ENCODE measurements at regions not wholly inside any gene's neighbourhood (a gene's known extent, or its start where the extent isn't known, plus 50 kb on each side); places are given as distances from the start of the nearest gene placed in this dataset.
"Not testable (repeated sequence)": the region's sequence is repeated elsewhere in the genome, so short reads cannot be mapped to it uniquely, and the experiment has no call there.

DNA sequence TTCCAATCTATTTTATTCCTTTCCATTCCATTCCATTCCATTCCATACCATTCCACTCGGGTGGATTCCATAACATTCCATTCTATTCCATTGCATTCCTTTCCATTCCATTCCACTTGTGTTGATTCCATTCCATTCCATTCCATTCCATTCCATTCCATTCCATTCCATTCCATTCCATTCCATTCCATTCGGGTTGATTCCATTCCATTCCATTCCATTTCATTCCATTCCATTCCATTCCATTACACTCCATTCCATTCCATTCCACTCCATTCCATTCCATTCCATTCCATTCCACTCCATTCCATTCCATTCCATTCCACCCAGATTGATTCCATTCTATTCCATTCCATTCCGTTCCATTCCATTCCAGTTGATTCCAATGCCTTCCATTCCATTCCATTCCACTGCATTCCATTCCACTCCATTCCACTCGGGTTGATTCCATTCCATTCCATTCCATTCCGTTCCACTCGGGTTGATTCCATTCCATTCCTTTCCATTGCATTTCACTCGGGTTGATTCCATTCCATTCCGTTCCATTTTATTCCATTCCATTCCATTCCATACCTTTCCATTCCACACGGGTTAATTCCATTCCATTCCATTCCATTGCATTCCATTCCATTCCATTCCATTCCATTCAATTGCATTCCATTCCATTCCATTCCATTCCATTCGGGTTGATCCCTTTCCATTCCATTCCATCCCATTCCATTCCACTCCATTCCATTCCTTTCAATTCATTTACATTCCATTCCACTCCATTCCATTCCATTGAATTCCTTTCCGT is 168.4 kb downstream of the CWH43 start:
- DNase-seq (ENCODE audit: low spot score): peak; percentile 83

DNA sequence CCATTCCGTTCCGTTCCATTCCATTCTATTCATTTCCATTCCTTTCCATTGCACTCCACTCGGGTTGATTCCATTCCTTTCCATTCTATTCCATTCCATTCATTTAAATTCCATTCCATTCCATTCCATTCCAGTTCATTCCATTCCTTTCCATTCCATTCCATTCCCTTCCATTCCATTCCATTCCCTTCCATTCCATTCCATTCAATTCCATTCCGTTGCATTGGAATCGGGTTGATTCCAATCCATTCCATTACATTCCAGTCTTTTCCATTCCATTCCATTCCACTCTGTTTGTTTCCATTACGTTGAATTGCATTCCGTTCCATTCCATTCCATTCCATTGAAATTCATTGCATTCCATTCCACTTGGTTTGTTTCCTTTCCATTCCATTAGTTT is 169.2 kb downstream of the CWH43 start:
- not testable (repeated sequence) for DNase-seq (ENCODE audit: low spot score)

DNA sequence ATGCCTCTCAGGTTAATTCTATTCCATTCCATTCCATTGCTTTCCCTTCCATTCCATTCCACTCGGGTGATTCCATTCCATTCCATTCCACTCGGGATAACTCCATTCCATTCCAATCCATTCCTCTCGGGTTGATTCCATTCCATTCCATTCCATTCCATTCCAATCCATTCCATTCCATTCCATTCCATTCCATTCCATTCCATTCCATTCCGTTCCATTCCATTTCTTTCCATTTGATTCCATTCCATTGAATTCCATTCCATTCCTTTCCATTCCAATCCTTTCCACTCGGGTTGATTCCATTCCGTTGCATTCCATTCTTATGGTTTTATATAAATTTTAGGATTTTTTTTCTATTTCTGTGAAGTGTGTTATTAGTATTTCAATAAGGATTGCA is 170.2 kb downstream of the CWH43 start:
- DNase-seq (ENCODE audit: low spot score): not testable (repeated sequence)

DNA sequence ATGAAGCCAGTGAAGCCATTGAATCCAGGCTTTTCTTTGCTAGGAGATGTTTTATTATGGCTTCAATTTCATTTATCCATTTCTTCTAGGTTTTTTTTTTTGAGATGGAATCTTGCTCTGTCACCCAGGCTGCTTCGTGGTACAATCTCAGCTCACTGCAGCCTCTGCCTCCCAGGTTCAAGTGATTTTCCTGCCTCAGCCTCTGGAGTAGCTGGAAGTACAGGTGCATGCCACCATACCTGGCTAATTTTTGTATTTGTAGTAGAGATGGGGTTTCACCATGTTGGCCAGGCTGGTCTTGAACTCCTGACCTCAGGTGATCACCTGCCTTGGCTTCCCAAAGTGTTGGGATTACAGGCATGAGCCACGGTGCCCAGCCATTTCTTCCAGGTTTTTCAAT is 171.6 kb downstream of the CWH43 start:
- not testable (repeated sequence) for DNase-seq (ENCODE audit: low spot score)

DNA sequence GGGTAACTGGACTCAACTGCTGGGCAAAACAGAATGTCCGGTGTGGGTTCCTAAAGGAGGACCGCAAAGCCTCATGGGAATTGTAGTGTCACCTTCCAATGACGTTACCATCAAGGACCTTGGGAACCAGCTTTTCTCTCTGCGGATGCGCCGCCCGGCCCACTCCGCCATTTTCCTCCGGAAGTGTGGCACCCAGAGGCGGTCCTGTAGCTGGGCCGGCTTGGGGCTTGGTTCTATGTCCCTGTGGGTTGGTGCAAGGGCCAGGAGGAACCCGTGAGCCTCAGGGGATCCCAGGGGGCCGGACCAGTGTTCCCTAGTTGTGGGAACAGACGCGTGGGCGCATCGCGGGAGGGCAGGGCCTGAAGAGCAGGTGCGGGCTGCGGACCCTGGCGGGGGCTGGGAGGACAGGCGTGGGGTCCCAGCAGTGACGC is 175.1 kb downstream of the CWH43 start:
- DNase-seq (ENCODE audit: low spot score): not testable (repeated sequence)

DNA sequence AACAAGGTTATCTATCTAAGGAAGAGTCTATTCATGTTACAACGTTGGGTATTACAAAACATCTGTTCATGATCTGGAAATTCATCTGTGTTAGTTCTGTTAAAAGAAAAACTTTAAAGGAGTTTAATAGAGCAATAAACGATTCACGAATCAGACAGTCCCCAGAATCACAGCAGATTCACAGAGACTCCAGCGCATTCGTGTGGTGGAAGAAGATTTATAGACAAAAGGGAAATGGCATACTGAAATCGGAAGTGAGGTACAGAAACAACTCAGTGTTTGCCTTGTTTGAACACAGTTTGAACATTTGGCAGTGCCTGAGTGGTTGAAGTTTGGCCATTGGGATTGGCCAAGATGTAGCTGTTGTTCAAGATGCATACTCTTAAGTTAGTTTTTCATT is 178.8 kb downstream of the CWH43 start:
- not testable (repeated sequence) for DNase-seq (ENCODE audit: low spot score)

DNA sequence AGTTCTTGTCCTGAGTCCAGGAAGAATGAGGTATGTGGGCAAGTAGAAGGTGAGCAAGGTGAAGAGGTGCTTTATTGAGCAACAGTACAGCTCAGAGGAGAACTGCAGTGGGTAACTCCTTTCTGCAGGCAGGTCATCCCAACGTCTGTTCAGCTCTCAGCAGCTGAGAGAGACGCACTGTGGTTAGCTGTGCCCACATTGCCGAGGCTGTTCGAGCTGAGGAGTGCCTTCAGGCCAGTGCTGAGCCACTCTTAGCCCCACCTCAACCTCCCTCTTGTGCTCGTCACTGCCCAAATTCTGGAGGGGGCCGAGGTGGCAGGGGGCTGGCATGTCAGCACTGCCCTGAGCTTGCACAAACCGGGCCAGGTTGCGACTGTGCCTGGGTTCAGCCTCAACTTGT is 191.8 kb downstream of the CWH43 start:
- DNase-seq (ENCODE audit: low spot score): not testable (repeated sequence)

DNA sequence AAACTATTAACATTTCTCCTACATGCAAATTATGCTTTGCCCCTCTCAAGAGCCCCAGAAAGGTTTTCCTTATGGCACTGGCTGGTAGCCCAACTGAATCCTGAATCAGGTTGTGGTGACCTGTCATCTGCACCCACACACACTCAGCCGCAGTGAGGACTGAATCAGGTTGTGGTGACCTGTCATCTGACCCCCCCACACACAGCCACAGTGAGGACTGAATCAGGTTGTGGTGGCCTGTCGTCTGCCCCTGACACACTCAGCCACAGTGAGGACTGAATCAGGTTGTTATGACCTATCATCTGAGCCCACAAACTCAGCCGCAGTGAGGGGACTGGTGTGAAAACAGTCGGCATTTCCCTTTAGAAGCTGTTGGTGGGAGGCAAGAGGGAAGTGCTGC is 195.0 kb downstream of the CWH43 start:
- DNase-seq (ENCODE audit: low spot score): not testable (repeated sequence)

DNA sequence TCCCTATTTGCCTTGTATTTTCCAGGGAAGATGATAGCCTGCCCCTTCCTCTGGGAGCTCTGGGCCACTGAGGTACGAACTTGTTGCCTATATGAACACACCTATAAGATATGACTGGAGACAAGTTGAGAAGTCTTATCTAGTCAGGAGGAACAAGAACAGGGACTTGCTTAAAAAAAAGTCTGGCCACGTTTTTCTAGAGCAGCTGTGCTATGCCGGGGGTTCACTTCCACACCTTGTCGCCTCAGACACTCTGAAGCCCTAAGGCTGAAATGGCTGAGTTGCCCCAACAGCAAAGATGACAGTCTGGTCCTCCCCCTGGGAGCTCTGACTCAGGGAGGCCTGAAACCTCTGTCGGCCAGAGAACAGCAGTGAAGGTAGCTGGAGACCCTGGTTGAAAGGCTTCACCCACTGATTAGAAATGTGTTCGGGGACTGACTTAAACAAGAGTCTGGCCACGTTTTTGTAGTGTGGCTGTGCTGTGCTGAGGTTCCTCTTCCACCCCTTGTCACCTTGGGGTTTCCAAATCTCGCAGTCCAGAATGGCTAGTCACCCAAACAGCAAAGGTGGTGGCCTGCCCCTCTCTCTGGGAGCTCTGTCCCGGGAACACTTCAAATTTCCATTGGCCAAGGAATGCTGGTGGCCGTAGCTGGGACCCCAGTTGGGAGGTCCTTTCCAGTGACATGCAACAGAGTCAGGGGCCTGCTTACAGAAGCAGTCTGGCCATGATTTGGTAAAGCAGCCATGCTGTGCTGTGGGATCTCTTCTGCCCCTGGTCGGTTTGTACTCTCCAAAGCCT is 225.5 kb downstream of the CWH43 start:
- DNase-seq (ENCODE audit: low spot score): not testable (repeated sequence)

DNA sequence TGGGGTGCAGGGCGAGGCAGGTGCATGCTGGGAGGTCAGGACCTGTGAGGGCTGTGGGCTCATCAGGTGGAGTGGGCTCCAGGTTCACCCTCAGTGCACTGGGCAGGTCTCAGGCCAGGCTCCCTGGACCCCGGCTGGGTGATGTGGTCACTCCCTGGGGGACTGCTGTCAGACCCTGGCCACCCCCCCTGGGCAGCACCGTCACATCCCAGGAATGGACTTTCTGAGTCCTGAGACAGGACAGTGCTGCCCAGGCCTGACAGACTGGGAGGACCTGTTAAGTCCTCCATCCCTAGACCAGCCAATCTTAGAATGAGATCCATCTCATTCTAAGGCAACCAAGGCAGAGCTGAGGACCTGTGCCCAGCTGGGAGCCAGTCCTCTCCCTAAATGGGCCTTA is 227.2 kb downstream of the CWH43 start:
- not testable (repeated sequence) for DNase-seq (ENCODE audit: low spot score)

DNA sequence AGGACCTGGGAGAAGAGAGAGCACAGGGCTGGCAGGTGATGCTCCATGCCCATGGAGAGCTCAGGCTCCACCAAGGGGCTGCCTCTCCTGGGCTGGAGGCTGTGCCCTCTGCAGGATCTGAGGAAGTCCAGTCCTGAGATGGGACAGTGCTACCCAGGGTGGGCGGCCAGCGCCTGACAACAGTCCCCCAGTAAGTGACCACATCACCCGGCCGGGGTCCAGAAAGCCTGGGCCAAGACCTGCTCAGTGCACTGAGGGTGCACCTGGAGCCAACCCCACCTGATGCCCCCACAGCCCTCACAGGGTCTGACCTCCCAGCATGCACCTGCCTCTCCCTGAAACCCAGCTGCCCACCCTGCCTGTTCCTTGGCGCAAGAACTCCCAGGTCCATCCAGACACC is 227.7 kb downstream of the CWH43 start:
- DNase-seq (ENCODE audit: low spot score): not testable (repeated sequence)

DNA sequence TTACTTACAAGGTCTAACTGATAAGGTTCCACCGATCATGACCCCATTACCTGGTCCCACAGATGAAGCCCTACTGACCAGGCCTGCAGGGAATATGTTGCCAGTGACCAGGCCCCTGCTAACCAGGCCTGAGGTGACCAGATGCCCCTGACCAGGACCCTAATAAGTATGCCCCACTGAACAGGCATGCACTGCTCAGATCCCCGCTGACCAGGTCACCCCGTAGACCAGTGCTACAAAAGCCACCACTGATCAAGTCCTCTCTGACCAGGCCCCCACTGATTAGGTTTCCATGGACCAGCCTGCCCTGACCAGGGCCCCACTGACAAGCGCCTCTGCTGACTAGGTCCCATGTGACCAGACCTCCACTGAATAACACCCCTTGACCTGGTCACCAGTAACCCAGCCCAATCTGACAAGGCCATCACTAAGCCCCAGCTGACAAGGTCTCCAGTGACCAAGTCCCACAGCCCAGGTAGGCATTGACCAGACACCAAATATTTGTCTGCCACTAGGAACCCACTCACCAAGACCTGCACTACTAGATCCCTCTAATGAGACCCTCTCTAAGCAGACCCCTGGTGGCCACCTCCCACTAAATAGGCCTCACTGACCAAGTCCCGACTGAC is 228.5 kb downstream of the CWH43 start:
- not testable (repeated sequence) for DNase-seq (ENCODE audit: low spot score)

DNA sequence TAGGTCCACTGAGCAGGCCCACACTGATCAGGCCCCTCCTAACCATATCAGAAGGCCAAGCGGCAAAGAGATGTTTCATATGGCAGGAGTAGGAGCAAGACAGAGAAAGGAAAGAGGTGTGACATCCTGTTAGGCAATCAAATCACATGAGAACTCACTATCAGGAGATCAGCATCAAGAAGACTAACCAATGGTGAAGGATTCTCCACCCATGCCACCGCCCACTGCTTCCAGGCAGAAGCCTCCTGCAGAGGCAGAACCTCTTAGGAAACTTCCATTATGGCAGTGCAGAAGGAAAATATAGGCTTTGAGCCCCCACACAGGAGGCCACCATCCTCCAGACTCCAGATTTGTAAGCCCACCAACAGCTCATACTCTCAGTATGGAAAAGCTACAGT is 229.0 kb downstream of the CWH43 start:
- not testable (repeated sequence) for DNase-seq (ENCODE audit: low spot score)

DNA sequence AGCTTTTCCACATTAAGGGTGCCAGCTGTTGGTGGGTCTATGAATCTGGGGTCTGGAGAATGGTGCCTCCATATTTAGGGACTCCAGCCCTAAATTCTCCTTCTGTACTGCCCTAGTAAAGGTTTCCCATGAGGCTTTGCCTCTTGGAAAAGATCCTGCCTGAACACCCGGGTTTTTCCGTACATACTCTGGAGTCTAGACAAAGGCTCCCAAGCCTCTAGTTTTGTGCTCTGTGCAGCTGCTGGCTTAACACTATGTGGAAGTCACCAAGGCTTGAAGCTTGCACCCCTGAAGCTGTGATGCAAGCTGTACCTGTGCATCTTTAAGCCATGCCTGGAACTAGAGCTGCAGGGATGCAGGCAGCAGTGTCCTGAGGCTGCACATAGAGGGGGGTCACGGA is 230.5 kb downstream of the CWH43 start:
- not testable (repeated sequence) for DNase-seq (ENCODE audit: low spot score)

DNA sequence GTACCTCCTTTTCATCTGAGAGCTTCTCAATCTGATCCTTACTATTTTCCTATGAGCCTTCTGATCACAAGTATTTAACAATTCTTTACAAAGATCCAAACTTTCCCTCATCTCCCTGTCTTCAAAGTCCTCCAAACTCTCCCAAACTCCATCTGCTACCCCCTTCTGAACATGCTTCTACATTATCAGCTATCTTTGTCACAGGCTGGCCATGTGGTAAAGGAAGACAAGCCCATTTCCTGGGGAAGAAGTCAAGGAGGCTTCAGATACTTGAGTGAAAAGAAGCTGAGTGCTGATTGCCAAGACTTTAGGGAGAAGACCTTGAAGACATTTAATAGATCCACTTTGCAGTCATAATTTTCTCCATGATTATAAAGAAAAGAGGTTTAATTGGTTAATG is 231.4 kb downstream of the CWH43 start:
- DNase-seq (ENCODE audit: low spot score): no peak

DNA sequence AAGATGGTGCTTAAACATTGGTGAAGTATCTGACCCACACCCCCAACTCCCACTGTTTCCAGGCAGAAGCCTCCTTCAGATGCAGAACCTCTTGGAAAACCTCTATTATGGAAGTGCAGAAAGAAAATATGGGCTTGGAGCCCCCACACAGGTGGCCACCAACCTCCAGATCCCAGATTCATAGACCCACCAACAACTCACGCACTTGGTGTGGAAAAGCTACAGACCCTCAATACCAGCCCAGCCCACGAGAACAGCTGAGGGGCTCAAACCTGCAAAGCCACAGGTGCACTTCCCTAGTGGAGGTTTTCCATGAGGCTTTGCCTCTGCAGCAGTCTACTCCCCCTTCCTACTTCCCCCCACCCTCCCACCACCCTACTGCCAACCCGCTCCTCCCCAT is 232.0 kb downstream of the CWH43 start:
- DNase-seq (ENCODE audit: low spot score): not testable (repeated sequence)

DNA sequence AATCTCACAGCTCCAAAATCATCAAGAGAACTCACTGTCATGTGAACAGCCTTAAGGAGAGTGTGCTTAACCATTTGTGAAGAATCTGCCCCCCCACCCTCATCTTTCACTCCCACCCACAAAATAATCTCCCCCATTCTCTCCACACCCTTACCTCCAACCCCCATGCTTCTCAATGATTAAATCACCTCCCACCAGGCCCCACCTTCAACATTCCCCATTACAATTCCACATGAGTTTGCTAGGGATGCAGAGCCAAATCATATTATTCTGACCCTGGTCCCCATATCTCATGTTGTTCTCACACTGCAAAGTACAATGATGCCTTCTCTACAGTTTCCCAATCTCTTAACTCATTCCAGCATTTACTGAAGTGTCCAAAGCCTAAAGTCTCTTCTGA is 232.9 kb downstream of the CWH43 start:
- DNase-seq (ENCODE audit: low spot score): not testable (repeated sequence)

DNA sequence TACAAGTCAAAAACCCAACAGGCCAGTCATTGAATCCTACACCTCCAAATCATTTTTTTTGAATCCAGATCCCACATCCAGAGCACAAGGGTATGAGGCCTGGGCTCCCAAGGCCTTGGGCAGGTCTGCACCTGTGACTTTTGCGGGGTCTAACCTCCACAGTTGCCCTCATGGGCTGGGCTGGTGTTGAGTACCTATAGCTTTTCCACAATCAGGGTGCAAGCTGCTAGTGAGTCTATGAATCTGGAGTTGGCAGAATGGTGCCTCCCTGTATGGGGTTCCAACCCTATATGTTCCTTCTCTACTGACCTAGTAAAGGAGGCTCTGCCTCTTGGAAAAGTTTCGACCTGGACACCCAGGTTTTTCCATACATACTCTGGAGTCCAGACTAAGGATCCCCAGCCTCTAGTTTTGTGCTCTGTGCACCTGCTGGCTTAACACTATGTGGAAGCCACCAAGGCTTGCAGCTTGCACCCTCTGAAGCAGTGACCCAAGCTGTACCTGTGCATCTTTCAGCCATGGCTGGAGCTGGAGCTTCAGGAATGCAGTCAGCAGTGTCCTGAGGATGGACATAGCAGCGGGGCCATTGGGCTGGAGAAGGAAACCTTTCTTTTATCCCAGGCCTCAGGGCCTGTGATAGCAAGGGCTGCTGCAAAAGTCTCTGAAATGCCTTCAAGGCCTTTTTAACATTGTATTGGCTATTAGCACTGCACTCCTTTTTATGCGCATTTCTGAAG is 233.6 kb downstream of the CWH43 start:
- DNase-seq (ENCODE audit: low spot score): not testable (repeated sequence)

DNA sequence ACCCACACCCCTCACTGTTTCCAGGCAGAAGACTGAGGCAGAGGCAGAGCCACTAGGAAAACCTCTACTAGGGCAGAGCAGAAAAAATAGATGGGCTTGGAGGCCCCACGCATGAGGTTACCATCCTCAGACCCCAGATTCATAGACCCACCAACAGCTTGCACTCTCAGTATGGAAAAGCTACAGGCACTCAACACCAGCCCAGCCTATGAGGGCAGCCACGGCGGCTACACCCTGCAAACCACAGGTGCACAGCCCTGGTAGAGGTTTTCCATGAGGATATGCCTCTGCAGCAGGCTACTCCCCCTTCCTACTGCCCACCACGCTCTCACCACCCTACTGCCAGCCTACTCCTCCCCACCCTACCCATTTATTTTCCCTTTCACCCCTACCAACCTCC is 235.1 kb downstream of the CWH43 start:
- no peak for DNase-seq (ENCODE audit: low spot score)

DNA sequence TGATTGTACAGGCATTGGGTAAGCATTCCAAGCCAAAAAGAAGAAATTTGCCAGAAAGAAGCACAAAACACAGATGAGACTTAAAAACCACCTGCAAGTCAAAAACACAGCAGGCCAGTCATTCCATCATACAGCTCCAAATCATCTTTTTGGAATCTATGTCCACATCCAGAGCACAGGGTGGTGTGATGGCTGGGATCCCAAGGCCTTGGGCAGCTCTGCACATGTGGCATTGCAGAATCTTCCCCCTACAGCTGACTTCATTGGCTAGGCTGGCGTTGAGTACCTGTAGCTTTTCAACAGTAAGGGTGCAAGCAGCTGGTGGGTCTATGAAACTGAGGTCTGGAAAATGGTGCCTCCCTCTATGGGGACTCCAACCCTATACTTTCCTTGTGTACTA is 236.7 kb downstream of the CWH43 start:
- DNase-seq (ENCODE audit: low spot score): not testable (repeated sequence)

DNA sequence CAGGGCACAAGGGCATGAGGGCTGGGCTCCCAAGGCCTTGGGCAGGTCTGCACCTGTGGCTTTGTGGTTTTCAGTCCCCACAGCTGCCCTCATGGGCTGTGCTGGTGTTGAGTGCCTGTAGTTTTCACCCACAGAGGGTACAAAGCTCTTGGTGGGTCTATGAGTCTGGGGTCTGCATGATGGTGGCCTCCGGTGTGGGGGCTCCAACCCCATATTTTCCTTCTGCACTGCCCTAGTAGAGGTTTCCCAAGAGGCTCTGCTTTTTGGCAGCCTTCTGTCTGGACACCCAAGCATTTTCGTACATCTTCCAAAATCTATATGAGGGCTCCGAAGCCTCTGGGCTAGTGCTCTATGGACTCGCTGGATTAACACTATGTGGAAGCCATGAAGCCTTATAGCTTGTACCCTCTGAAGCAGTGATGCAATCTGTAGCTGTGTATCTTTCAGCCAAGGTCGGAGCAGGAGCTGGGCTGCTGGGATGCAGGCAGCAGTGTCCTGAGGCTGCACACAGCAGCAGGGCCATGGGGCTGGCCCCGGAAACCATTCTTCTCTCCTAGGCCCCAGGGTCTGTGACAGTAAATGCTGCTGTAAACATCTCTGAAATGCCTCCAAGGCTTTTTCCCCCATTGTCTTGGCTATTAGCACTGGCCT is 240.3 kb downstream of the CWH43 start:
- not testable (repeated sequence) for DNase-seq (ENCODE audit: low spot score)
